ENCODE measurements at regions not wholly inside any gene's neighbourhood (a gene's known extent, or its start where the extent isn't known, plus 50 kb on each side); places are given as distances from the start of the nearest gene placed in this dataset.

DNA sequence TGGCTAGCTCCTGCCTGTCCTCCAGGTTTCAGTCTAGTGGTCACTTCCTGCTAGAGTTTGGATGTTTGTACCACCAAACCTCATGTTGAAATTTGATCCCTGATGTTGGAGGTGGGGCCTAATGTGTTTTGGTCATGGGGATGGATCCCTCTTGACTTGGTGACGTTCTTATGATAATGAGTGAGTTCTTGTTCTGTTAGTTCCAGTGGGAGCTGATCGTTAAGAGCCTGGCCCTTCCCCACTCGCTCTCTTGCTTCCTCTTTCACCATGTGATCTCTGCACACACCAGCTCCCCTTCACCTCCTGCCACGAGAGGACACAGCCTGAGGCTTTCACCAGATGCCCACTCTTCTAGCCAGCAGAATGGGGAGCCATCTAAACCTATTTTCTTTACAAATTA is 86.8 kb upstream of the SCEL start:
- Mint-ChIP-seq H3K36me3 (ENCODE audit: low read depth) (no peaks in the 10 kb centered on the region), H3K27me3 (no peaks in the 10 kb centered on the region), H3K4me1 (ENCODE audit: low read depth) (peaks cover 12% of the 10 kb centered on the region), H3K9me3 (no peaks in the 10 kb centered on the region), H3K4me3 (no peak overlapping the region), H3K27ac (peak overlapping the region; percentile 56)
- intact Hi-C loops (cut with micrococcal nuclease), result no loop called here

DNA sequence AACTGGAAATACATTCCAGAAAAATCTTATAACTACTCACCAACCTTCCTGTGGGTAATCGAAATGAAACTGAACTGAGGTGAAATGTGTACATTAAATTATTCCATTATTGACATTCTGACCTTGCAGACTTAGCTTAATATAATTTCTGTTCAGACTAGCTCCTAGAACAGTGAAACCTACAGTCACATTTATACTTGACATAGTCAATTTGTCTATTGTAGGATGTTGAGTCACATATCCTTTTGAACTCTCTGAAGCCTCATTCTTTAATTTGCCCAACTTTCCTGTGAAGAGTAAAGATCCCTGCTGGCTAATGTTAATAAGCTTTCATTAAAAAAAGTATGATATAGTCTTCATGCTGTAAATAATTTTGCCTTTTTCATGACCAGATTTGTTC is 92.0 kb upstream of the SCEL start:
- intact Hi-C loops (cut with micrococcal nuclease), result no loop called here
- peaks cover 3% of the 10 kb centered on the region for H3K4me1 Mint-ChIP-seq (ENCODE audit: low read depth)
- H3K36me3 Mint-ChIP-seq (ENCODE audit: low read depth), result no peaks in the 10 kb centered on the region
- no peak overlapping the region for H3K4me3 Mint-ChIP-seq
- H3K9me3 Mint-ChIP-seq, result no peaks in the 10 kb centered on the region
- no peak overlapping the region for H3K27ac Mint-ChIP-seq
- H3K27me3 Mint-ChIP-seq, result no peaks in the 10 kb centered on the region

DNA sequence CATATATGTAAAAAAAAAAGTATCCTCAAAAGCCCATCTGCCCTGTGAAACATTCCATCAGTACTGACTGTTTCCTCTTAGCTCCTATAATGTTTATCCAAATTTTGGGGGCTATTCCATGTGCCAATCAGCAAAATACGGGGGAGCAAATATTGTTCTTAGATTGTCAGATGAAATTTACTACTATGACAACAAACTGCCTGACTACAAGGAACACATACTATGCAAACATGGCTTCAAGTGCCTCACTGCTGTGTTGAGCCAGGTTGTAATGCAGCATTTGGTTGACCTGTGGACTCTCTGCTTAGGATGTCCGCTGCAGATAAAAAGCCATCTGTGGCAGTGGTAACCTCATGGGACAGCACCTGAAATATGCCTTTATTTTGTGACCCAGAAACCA is 98.2 kb upstream of the SCEL start:
- H3K4me1 Mint-ChIP-seq (ENCODE audit: low read depth), result no peaks in the 10 kb centered on the region
- H3K4me3 Mint-ChIP-seq, result no peak overlapping the region
- H3K27ac Mint-ChIP-seq, result no peak overlapping the region
- no peaks in the 10 kb centered on the region for H3K36me3 Mint-ChIP-seq (ENCODE audit: low read depth)
- no peaks in the 10 kb centered on the region for H3K9me3 Mint-ChIP-seq
- intact Hi-C loops (cut with micrococcal nuclease), result no loop called here
- no peaks in the 10 kb centered on the region for H3K27me3 Mint-ChIP-seq

DNA sequence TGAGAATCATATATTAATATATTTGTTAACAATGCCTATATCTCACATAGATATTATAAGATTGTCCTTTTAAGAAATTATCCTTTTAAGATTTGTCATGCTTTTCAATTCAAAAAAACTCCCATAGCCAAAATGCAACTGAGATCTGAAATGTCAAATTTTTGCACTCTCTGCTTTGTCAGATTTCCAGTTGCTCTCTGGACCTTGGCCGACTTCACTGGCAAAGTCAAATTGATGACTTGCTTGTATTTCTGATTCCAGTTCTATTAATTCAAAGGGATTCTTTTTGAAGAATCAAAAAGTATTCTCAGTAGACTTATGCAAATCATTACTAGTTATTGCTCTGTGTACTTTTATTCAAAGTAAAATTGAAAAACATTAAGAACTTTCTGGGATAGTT is 101.2 kb upstream of the SCEL start:
- no peaks in the 10 kb centered on the region for H3K36me3 Mint-ChIP-seq (ENCODE audit: low read depth)
- peaks cover 3% of the 10 kb centered on the region for H3K4me1 Mint-ChIP-seq (ENCODE audit: low read depth)
- no peaks in the 10 kb centered on the region for H3K9me3 Mint-ChIP-seq
- H3K4me3 Mint-ChIP-seq, result no peak overlapping the region
- H3K27me3 Mint-ChIP-seq, result no peaks in the 10 kb centered on the region
- no peak overlapping the region for H3K27ac Mint-ChIP-seq
- intact Hi-C loops (cut with micrococcal nuclease), result no loop called here

DNA sequence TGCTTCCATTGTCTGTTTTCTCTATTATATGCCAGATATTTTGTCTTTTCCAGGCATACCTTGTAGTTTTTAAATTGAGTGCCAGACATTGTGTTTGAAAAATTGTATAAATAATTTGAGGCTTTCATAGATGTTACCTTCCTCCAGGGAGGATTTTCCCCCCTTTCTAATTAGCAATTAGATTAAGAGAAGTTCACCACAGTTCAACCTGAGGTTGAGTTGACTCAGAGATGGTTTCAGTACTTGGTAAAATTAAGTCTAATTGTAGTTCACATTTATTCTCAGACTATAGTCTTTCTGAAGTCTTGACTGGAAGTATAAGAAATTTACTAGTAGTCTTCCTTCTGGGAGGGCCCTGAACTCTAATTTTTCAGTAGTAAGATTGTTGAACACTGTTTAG is 104.1 kb upstream of the SCEL start:
- peaks cover 7% of the 10 kb centered on the region for H3K4me1 Mint-ChIP-seq (ENCODE audit: low read depth)
- H3K36me3 Mint-ChIP-seq (ENCODE audit: low read depth), result no peaks in the 10 kb centered on the region
- H3K4me3 Mint-ChIP-seq, result no peak overlapping the region
- no peaks in the 10 kb centered on the region for H3K27me3 Mint-ChIP-seq
- intact Hi-C loops (cut with micrococcal nuclease), result no loop called here
- H3K27ac Mint-ChIP-seq, result no peak overlapping the region
- no peaks in the 10 kb centered on the region for H3K9me3 Mint-ChIP-seq

DNA sequence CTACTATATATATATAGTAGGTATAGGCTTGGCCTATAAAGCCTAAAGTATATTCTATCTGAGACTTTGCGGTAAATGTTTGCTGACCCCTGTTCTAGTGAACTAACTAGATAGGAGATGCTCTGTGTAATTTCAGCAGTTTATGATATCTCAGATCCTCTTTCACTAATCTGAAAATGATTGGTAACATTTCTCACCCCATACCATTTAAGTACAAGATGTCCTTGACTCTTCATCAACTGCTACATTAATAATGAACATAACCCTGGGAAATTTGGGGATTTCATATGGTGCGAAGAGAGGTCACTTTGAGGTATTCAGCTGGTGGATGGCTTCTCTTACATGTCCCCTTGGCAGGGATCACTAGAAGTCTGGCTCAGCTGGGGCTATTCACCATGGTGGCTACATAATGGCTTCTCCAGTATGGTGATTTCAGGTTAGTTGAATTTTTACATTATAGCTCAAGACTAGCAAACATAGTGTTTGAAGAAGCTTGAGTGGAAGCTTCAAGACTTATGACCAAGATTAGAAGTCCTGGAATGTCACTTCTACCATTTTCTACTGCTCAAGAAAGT is 103.6 kb upstream of the MYCBP2 start:
- Mint-ChIP-seq H3K9me3 (no peaks in the 10 kb centered on the region), H3K27ac (no peak overlapping the region), H3K27me3 (no peaks in the 10 kb centered on the region), H3K4me3 (no peak overlapping the region), H3K4me1 (ENCODE audit: low read depth) (peaks cover 7% of the 10 kb centered on the region), H3K36me3 (ENCODE audit: low read depth) (no peaks in the 10 kb centered on the region)
- intact Hi-C loops (cut with micrococcal nuclease), result no loop called here

DNA sequence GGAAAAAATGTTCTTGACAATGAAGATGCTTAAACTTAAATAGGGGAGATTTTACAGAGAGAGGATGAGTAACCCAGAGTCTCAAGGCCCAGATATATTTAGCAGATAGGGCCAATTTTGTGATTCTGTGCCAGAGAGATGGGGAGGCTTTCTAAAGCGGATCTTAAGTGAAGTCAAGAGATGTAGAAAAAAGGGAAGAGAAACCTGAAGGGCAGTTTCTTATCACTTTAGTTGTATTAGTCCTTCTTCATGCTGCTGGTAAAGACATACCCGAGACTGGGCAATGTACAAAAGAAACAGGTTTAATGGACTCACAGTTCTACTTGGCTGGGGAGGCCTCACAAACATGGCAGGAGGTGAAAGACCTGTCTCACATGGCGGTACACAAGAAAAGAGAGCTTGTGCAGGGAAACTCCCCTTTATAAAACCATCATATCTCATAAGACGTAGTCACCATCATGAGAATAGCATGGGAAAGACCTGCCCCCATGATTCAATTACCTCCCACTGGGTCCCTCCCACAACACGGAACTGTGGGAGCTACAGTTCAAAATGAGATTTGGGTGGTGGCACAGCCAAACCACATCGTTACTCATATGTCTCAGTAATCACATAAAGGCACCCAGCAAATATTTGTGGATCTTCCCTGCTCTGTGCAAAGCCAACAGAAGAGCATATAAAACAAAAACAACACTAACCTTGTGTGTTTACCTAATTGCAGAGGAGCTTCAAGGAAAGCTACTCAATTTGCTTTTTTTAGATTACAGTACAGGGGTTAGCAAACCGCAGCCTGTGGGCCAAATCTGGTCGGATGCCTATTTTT is 102.6 kb upstream of the MYCBP2 start:
- intact Hi-C loops (cut with micrococcal nuclease), result no loop called here
- Mint-ChIP-seq H3K9me3 (no peaks in the 10 kb centered on the region), H3K4me1 (ENCODE audit: low read depth) (peaks cover 7% of the 10 kb centered on the region), H3K4me3 (no peak overlapping the region), H3K36me3 (ENCODE audit: low read depth) (no peaks in the 10 kb centered on the region), H3K27ac (no peak overlapping the region), H3K27me3 (no peaks in the 10 kb centered on the region)

DNA sequence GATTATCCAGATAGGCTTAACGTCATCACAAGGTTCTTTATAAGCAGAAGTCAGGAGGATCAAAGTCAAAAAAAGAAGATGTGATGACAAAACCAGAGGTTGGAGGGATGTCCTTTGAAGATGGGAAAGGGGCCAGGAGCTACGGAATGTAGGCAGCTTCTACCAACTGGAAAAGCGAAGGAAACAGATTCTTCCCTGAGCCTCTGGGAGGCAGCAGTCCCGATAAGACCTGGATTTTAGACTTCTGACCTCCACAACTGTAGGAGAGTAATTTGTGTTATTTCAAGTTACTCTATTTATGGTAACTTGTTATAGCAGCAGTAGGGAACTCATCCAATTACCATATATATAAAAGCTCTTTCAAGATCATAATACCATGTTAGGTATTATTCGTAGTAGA is 98.8 kb upstream of the MYCBP2 start:
- no peak overlapping the region for H3K4me3 Mint-ChIP-seq
- H3K27ac Mint-ChIP-seq, result no peak overlapping the region
- H3K27me3 Mint-ChIP-seq, result no peaks in the 10 kb centered on the region
- intact Hi-C loops (cut with micrococcal nuclease), result no loop called here
- H3K9me3 Mint-ChIP-seq, result no peaks in the 10 kb centered on the region
- H3K4me1 Mint-ChIP-seq (ENCODE audit: low read depth), result peaks cover 7% of the 10 kb centered on the region
- H3K36me3 Mint-ChIP-seq (ENCODE audit: low read depth), result no peaks in the 10 kb centered on the region

DNA sequence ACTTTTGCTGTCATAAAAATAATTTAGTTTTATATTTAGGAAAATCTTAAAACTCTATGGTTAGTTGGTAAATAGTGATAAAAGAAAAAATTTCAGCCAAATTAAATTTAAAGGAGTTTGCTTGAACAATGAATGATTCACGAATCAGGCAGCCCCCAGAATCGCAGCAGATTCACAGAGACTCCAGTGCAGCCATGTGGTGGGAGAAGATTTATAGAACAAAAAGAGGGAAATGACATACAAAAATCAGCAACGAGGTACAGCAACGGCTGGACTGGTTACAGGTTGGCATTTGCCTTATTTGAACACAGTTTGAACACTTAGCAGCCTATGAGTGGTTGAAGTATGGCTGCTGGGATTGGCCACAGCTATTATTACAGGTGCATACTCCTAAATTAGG is 96.4 kb upstream of the MYCBP2 start:
- Mint-ChIP-seq H3K4me3 (no peak overlapping the region), H3K36me3 (ENCODE audit: low read depth) (no peaks in the 10 kb centered on the region), H3K27me3 (peaks cover 2% of the 10 kb centered on the region), H3K27ac (no peak overlapping the region), H3K9me3 (no peaks in the 10 kb centered on the region), H3K4me1 (ENCODE audit: low read depth) (no peaks in the 10 kb centered on the region)
- intact Hi-C loops (cut with micrococcal nuclease), result no loop called here

DNA sequence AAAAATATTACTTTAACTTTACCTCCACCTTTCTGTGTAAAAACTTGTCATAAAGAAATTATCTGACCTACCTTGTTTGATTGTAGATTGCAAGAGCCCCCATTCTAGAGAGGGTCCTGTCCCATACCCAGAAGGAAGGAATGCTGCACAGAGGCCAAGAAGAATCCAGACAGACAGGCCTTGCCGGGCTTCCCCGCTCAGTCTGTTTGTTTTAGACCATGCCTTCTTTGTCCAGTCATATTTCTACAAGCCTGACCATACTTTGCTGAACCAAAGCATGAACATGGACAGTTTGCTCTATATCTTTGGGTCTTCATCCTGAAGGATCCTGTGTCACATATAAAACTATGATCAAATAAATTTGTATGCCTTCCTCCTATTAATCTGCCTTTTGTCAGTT is 95.8 kb upstream of the MYCBP2 start:
- Mint-ChIP-seq H3K36me3 (ENCODE audit: low read depth) (no peaks in the 10 kb centered on the region), H3K27me3 (peaks cover 2% of the 10 kb centered on the region), H3K4me3 (no peak overlapping the region), H3K27ac (no peak overlapping the region), H3K9me3 (no peaks in the 10 kb centered on the region), H3K4me1 (ENCODE audit: low read depth) (no peaks in the 10 kb centered on the region)
- intact Hi-C loops (cut with micrococcal nuclease), result no loop called here

DNA sequence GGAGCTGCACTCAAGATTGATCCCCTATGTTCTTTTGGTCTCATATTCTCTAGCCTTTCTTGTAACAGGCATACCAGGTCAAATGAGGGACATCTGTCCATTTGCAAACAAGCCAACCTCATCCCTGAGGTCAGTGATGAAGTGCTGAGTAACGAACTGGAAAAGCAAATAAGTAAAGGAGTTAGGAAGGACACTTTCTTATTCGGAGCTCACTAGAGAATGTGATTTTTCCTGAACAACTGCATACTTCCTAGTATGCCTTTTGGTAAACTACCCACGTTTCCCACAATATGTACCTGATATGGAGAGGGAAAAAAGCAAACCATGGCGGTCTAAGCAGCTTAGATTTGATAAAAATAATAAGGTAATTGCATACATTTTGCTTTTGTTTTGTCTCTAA is 91.0 kb upstream of the MYCBP2 start:
- intact Hi-C loops (cut with micrococcal nuclease), result no loop called here
- no peaks in the 10 kb centered on the region for H3K36me3 Mint-ChIP-seq (ENCODE audit: low read depth)

DNA sequence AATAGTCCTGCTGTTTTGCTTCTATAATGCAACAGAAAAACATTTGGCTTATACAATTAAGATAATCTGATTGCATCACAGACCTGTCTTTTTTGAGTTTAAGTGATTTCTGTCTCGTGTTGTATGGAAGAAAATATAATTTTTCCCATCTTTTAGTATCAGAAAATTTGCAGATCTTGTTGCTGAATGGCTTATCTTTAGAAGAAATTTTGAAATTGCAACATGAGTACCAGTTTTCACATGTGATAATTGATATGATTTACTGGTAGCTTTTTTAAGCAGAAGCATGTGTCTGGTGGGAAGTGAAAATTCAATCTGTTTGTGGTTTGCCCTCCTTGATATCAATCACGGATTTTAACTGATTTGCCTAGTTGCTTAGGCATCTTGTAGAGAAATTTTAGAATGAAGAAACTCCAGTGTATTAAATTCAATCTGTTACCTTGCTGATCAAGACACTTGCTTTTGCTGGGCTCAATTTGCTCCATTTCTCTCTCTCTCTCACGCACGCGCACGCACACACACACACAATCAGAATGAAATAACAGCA is 89.8 kb upstream of the MYCBP2 start:
- Mint-ChIP-seq H3K4me3 (no peak overlapping the region), H3K27ac (no peak overlapping the region)
- intact Hi-C loops (cut with micrococcal nuclease), result no loop called here

More for the DNA sequence above, 91.0 kb upstream of the MYCBP2 start:
- Mint-ChIP-seq H3K4me3 (no peak overlapping the region), H3K9me3 (no peaks in the 10 kb centered on the region), H3K27ac (no peak overlapping the region), H3K4me1 (ENCODE audit: low read depth) (peaks cover 10% of the 10 kb centered on the region), H3K27me3 (peaks cover 2% of the 10 kb centered on the region)

DNA sequence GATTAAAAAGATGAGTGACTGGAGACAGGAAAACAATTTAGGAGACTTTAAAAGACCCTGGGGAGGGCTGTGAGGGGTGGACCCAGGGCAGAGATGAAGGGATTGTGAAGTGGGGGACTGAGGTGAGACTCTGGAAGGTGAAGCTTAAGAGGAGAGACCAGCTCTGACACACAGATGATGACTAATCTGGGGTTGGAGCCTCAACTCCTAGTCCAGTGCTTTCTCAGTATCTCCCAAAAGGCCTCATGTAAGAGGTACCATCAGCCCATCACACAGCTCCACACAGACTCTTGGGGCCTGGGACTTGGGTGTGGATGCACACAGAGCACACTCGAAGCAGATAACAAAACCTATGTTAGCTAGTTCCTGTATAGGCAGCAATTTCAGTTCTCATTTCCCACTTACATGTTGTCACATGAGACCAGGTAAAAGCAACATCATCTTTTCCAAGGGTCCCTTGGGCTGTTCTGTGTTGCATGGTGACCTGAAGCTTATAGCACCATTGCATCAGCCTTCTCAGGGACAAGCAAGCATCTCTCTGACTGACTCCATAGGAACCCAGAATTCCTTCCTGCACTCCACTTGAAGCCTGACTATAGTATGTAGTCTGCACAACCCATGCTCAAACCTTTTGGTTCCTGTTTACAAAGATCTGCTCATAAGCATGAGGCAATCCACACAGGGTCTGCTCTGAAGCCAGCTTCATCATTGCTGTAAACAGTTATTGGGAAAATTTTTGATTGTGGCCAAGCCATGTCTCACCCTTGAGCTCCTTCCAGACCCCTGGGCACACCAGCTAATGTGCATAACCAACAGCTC is 88.6 kb upstream of the MYCBP2 start:
- peaks cover 10% of the 10 kb centered on the region for H3K4me1 Mint-ChIP-seq (ENCODE audit: low read depth)
- H3K27ac Mint-ChIP-seq, result peak overlapping the region; percentile 35
- no peaks in the 10 kb centered on the region for H3K9me3 Mint-ChIP-seq
- H3K27me3 Mint-ChIP-seq, result peaks cover 2% of the 10 kb centered on the region
- intact Hi-C loops (cut with micrococcal nuclease), result no loop called here
- no peaks in the 10 kb centered on the region for H3K36me3 Mint-ChIP-seq (ENCODE audit: low read depth)
- H3K4me3 Mint-ChIP-seq, result no peak overlapping the region

More for the DNA sequence above, 89.8 kb upstream of the MYCBP2 start:
- H3K36me3 Mint-ChIP-seq (ENCODE audit: low read depth), result no peaks in the 10 kb centered on the region
- peaks cover 2% of the 10 kb centered on the region for H3K27me3 Mint-ChIP-seq
- peaks cover 10% of the 10 kb centered on the region for H3K4me1 Mint-ChIP-seq (ENCODE audit: low read depth)
- no peaks in the 10 kb centered on the region for H3K9me3 Mint-ChIP-seq

DNA sequence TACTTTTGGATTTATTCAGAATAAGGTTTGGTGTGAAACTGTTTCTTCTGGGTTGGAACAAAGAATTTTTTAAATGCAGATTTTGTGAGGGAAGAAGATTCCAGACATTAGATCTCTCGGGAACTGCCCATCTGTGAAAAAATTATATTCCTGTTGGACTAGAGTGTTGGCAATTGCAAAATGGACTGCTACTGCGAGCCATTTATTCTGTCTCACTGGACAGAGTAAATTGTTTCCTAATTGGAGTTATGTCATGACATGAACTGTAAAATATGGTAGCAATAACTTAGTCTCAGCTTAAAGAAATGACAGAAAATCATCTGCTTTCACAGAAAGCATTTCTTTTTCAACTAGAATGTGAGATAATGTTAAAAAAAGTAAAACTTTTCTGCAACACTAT is 86.0 kb upstream of the MYCBP2 start:
- no peaks in the 10 kb centered on the region for H3K27me3 Mint-ChIP-seq
- H3K4me1 Mint-ChIP-seq (ENCODE audit: low read depth), result peaks cover 10% of the 10 kb centered on the region
- no peaks in the 10 kb centered on the region for H3K9me3 Mint-ChIP-seq
- H3K36me3 Mint-ChIP-seq (ENCODE audit: low read depth), result no peaks in the 10 kb centered on the region
- H3K27ac Mint-ChIP-seq, result no peak overlapping the region
- H3K4me3 Mint-ChIP-seq, result no peak overlapping the region
- intact Hi-C loops (cut with micrococcal nuclease), result no loop called here

Measured in dendritic cell treated with granulocyte-macrophage colony-stimulating factor and Interleukin-4, amounts not matched to agents 40 ng/mL and 50 ng/mL, for 4 days (primary cell).